HCT116 (cell line): ENCODE measurements at regions not wholly inside any gene's neighbourhood (a gene's known extent, or its start where the extent isn't known, plus 50 kb on each side); places are given as distances from the start of the nearest gene placed in this dataset.

ENCODE experiments used
- EZH2 ChIP-seq: fragments of 200-600 bp; sonication (generic); IDR thresholded peaks from 2 replicates; pipeline ENCODE4 v1.6.1; 2017; ENCODE audit warnings: antibody characterized with exemption, mixed run types
- YY1 ChIP-seq: IDR thresholded peaks from 2 replicates; pipeline ENCODE4 v1.6.1; 2011; ENCODE audit warnings: low read length, low read depth, moderate library complexity, mild to moderate bottlenecking; ENCODE audit not compliant: insufficient replicate concordance; ENCODE audit errors: extremely low read depth
- ZFX ChIP-seq: fragments of 450-650 bp; IDR thresholded peaks from 2 replicates; pipeline ENCODE4 v1.6.1; 2017
- TF ChIP-seq, protein P1 (sequence below): IDR thresholded peaks from 2 replicates; pipeline ENCODE4 v1.6.1; 2011; ENCODE audit warnings: mild to moderate bottlenecking, low read length, moderate library complexity; ENCODE audit not compliant: insufficient replicate concordance; ENCODE audit errors: extremely low read depth

DNA sequence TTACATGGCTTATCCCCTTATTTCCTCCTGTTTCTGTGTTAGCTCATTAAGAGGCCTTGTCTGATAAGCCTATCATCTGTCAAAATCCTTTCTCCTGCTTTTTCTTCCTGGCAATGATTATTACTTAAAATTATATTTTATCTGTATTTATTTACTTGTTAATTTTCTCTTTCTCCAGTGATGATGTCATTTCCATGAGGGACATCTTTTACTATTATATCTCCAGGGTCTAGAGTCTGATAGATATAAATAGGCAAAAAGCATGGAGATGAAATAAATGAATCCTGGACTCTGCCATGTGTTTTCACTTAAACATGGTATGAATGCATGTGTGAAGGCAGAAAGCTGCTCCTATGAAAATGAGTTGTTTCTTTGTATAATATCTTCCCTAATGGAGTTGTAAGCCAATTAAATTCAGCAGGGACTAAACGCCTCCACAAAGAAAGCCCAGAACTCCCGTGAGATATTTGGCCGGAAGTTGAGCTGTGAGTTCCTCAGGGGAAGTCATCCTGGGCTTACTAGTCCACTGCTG lies 375.2 kb downstream of the TUSC7 start:
- TF ChIP-seq, protein P1, sequence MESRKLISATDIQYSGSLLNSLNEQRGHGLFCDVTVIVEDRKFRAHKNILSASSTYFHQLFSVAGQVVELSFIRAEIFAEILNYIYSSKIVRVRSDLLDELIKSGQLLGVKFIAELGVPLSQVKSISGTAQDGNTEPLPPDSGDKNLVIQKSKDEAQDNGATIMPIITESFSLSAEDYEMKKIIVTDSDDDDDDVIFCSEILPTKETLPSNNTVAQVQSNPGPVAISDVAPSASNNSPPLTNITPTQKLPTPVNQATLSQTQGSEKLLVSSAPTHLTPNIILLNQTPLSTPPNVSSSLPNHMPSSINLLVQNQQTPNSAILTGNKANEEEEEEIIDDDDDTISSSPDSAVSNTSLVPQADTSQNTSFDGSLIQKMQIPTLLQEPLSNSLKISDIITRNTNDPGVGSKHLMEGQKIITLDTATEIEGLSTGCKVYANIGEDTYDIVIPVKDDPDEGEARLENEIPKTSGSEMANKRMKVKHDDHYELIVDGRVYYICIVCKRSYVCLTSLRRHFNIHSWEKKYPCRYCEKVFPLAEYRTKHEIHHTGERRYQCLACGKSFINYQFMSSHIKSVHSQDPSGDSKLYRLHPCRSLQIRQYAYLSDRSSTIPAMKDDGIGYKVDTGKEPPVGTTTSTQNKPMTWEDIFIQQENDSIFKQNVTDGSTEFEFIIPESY, result no peak
- TF ChIP-seq EZH2, result no peak
- TF ChIP-seq YY1, result no peak
- TF ChIP-seq ZFX, result no peak
